Panc1 (cell line): ENCODE measurements at regions not wholly inside any gene's neighbourhood (a gene's known extent, or its start where the extent isn't known, plus 50 kb on each side); places are given as distances from the start of the nearest gene placed in this dataset.

Experiments
- ATAC-seq: fragments of 200-7000 bp; cut with Tn5 transposase; 2 replicates; pipeline ENCODE4 v1.9.1; 2020; ENCODE audit warnings: mild to moderate bottlenecking, moderate library complexity
- BruUV-seq: library from RNA; stranded (reverse); fragments of 400-500 nt; replicated peaks from 2 replicates; lab custom pipeline; 2021; lab: Mats Ljungman, UMichigan
- CTCF ChIA-PET: fragments of 300-600 bp; sonication (Branson Sonifier 250); formaldehyde crosslinking; loops from one replicate; lab custom pipeline; 2022; ENCODE audit warnings: antibody characterized with exemption; lab: Charles Lee
- POLR2A ChIA-PET: fragments of 300-600 bp; sonication (Branson Sonifier 250); formaldehyde crosslinking; loops from one replicate; lab custom pipeline; 2022; ENCODE audit warnings: antibody characterized with exemption; lab: Charles Lee
- DNase-seq: peaks from one replicate; pipeline ENCODE4 v3.0.0-alpha.2; 2010; ENCODE audit warnings: low read depth, low spot score
- H3K27ac ChIP-seq: 2 replicates; pipeline ENCODE4 v1.5.1; 2011; ENCODE audit warnings: mild to moderate bottlenecking, low read length, inconsistent platforms
- H3K27me3 ChIP-seq: fragments of 200-500 bp; sonication (Bioruptor generic); 2 replicates; pipeline ENCODE4 v1.6.0; 2014; ENCODE audit warnings: low read length, inconsistent platforms; ENCODE audit not compliant: control insufficient read depth, insufficient read depth
- H3K36me3 ChIP-seq: fragments of 200-500 bp; sonication (Bioruptor generic); 2 replicates; pipeline ENCODE4 v1.5.1; 2014; ENCODE audit warnings: inconsistent platforms, mild to moderate bottlenecking, low read length, moderate library complexity; ENCODE audit not compliant: control insufficient read depth, insufficient read depth
- H3K4me1 ChIP-seq: 2 replicates; pipeline ENCODE4 v1.5.1; 2011; ENCODE audit warnings: inconsistent platforms, mild to moderate bottlenecking, low read length, moderate library complexity; ENCODE audit not compliant: control insufficient read depth, insufficient read depth
- H3K4me3 ChIP-seq, 2 experiments: 2 replicates each; pipeline ENCODE4 v1.5.1; 2011 to 2012; ENCODE audit warnings: low read depth in 2 of 2, low read length in 2 of 2, mild to moderate bottlenecking in 2 of 2, inconsistent platforms in 1 of 2, moderate library complexity in 1 of 2
- H3K9me3 ChIP-seq: fragments of 200-500 bp; sonication (Bioruptor generic); 2 replicates; pipeline ENCODE4 v1.5.1; 2014; ENCODE audit warnings: low read depth, mild to moderate bottlenecking, inconsistent platforms, low read length, moderate library complexity; ENCODE audit not compliant: control insufficient read depth, insufficient read depth
- POLR2AphosphoS5 ChIP-seq: IDR thresholded peaks from 2 replicates; pipeline ENCODE4 v1.6.1; 2012; ENCODE audit warnings: mild to moderate bottlenecking, low read depth, low read length, moderate library complexity
- SIN3A ChIP-seq: IDR thresholded peaks from 2 replicates; pipeline ENCODE4 v1.6.1; 2012; ENCODE audit warnings: low read depth, mild to moderate bottlenecking, low read length, moderate library complexity, borderline replicate concordance; ENCODE audit not compliant: insufficient read depth
- TCF7L2 ChIP-seq: IDR thresholded peaks from 2 replicates; pipeline ENCODE4 v1.6.1; 2011; ENCODE audit warnings: mild to moderate bottlenecking, low read depth, low read length, inconsistent platforms
- in situ Hi-C: cut with HindIII; loops from 2 replicates; pipeline ENCODE4 v1.10.0; 2016; ENCODE audit warnings: low sequenced_read_pairs, low pct_unique_long_range_greater_than_20kb
- intact Hi-C: fragments of 100-400 bp; cut with micrococcal nuclease; formaldehyde crosslinking; loops from one replicate; pipeline ENCODE4 v1.10.0; 2022; ENCODE audit not compliant: unreplicated experiment
- TF ChIP-seq, protein P1 (sequence below): fragments of 450-650 bp; IDR thresholded peaks from 2 replicates; pipeline ENCODE4 v1.5.1; 2017; ENCODE audit warnings: mild to moderate bottlenecking
- TF ChIP-seq, protein P2 (sequence below), 2 experiments: IDR thresholded peaks; 2 replicates each; pipeline ENCODE4 v1.6.1; 2011 to 2012; ENCODE audit warnings: low read depth in 2 of 2, control low read depth in 1 of 2, low read length in 1 of 2, mild to moderate bottlenecking in 1 of 2, moderate library complexity in 1 of 2; ENCODE audit not compliant: insufficient read depth in 1 of 2

DNA sequence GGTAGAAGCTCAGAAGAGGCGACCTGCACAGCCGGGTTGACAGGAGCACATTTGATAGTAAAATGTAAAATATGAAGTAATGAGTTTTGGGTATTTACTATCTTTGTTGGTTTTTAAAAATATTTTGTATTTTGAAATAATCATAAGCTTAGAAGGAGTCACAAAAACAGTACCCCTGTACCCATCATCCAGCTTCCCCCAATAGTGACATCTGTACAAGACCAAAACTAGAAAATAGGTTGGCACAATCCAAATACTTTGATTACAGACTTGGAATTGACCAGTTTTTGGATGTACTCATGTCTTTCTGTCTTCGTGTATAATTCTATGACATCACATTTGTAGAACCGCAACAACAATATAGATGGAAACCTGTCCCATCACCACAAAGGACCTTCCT lies 413.1 kb upstream of the PODXL start:
- ATAC-seq (no peak), DNase-seq (no peak)
- intact Hi-C loops = no loop called here
- CTCF ChIA-PET = no interaction called here
- in situ Hi-C loops = no loop called here
- BruUV-seq = no TSS peak
- H3K36me3 ChIP-seq = no peaks in the 10 kb centered on the region
- H3K27ac ChIP-seq = no peak overlapping the region
- H3K9me3 ChIP-seq = no peaks in the 10 kb centered on the region
- no peaks in the 10 kb centered on the region for H3K4me1 ChIP-seq
- POLR2A ChIA-PET = no interaction called here
- TF ChIP-seq, protein P1, sequence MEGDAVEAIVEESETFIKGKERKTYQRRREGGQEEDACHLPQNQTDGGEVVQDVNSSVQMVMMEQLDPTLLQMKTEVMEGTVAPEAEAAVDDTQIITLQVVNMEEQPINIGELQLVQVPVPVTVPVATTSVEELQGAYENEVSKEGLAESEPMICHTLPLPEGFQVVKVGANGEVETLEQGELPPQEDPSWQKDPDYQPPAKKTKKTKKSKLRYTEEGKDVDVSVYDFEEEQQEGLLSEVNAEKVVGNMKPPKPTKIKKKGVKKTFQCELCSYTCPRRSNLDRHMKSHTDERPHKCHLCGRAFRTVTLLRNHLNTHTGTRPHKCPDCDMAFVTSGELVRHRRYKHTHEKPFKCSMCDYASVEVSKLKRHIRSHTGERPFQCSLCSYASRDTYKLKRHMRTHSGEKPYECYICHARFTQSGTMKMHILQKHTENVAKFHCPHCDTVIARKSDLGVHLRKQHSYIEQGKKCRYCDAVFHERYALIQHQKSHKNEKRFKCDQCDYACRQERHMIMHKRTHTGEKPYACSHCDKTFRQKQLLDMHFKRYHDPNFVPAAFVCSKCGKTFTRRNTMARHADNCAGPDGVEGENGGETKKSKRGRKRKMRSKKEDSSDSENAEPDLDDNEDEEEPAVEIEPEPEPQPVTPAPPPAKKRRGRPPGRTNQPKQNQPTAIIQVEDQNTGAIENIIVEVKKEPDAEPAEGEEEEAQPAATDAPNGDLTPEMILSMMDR = no peak
- TF ChIP-seq SIN3A = no peak
- no peak for TF ChIP-seq TCF7L2
- TF ChIP-seq, protein P2, sequence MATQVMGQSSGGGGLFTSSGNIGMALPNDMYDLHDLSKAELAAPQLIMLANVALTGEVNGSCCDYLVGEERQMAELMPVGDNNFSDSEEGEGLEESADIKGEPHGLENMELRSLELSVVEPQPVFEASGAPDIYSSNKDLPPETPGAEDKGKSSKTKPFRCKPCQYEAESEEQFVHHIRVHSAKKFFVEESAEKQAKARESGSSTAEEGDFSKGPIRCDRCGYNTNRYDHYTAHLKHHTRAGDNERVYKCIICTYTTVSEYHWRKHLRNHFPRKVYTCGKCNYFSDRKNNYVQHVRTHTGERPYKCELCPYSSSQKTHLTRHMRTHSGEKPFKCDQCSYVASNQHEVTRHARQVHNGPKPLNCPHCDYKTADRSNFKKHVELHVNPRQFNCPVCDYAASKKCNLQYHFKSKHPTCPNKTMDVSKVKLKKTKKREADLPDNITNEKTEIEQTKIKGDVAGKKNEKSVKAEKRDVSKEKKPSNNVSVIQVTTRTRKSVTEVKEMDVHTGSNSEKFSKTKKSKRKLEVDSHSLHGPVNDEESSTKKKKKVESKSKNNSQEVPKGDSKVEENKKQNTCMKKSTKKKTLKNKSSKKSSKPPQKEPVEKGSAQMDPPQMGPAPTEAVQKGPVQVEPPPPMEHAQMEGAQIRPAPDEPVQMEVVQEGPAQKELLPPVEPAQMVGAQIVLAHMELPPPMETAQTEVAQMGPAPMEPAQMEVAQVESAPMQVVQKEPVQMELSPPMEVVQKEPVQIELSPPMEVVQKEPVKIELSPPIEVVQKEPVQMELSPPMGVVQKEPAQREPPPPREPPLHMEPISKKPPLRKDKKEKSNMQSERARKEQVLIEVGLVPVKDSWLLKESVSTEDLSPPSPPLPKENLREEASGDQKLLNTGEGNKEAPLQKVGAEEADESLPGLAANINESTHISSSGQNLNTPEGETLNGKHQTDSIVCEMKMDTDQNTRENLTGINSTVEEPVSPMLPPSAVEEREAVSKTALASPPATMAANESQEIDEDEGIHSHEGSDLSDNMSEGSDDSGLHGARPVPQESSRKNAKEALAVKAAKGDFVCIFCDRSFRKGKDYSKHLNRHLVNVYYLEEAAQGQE (IDR thresholded peaks at IDR 0.05; ENCODE audit: insufficient read depth in 1 of 2, low read depth in 2 of 2, low read length in 1 of 2) = no peak
- no peak for TF ChIP-seq POLR2AphosphoS5
- H3K27me3 ChIP-seq = peaks cover 15% of the 10 kb centered on the region
- H3K4me3 ChIP-seq = no peak overlapping the region

DNA sequence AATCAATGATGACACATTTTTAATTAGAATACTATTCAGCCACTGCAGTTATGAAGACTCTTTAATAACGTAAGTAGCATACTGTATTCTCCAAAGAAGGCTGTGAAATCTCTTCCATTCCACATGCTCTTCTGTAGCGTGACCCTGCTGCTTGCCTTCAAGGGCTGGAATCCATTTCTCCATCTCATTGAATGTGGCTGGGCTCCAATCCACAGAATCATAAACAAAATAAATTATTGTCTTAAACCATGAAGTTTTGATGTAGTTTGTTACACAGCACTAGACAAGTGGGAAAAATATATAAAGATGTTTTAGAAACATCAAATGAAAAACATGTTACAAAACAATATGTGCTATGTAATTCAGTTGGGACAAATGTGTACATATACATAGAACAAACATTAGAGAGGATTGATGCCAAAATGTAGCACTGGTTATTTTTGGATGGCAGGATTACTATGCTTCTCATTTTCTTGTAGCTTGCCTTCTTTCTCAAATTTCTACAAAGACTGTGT lies 410.8 kb upstream of the PODXL start:
- in situ Hi-C loops = no loop called here
- POLR2A ChIA-PET = no interaction called here
- TF ChIP-seq, protein P2 (IDR thresholded peaks at IDR 0.05; ENCODE audit: insufficient read depth in 1 of 2, low read depth in 2 of 2, low read length in 1 of 2) = no peak
- no peak for TF ChIP-seq TCF7L2
- TF ChIP-seq SIN3A = no peak
- TF ChIP-seq, protein P1 = no peak
- TF ChIP-seq POLR2AphosphoS5 = no peak
- DNase-seq (no peak), ATAC-seq (no peak)
- H3K27me3 ChIP-seq = peaks cover 16% of the 10 kb centered on the region
- H3K9me3 ChIP-seq = no peaks in the 10 kb centered on the region
- BruUV-seq = no TSS peak
- no peak overlapping the region for H3K27ac ChIP-seq
- no peak overlapping the region for H3K4me3 ChIP-seq
- intact Hi-C loops = no loop called here
- no peaks in the 10 kb centered on the region for H3K4me1 ChIP-seq
- H3K36me3 ChIP-seq = no peaks in the 10 kb centered on the region
- CTCF ChIA-PET = no interaction called here
